Stimulated activated naive CD8-positive, alpha-beta T cell treated with anti-CD3 and anti-CD28 coated beads, Interleukin-15, amount 100 ng/mL, for 72 hours (primary cell): ENCODE measurements at regions not wholly inside any gene's neighbourhood (a gene's known extent, or its start where the extent isn't known, plus 50 kb on each side); places are given as distances from the start of the nearest gene placed in this dataset.
A peak's percentile ranks its signal among the peaks of the same experiment; 100 is the strongest.
"Not testable (repeated sequence)": the region's sequence is repeated elsewhere in the genome, so short reads cannot be mapped to it uniquely, and the experiment has no call there.

Experiments
- ATAC-seq: fragments of 150-1000 bp; cut with Tn5 transposase; 2 replicates; pipeline ENCODE4 v1.10.0; 2021; ENCODE audit warnings: mild to moderate bottlenecking, moderate library complexity
- DNase-seq, 2 donors: peaks; one replicate each; pipeline ENCODE4 v3.0.0; 2021 to 2022
- H3K27ac Mint-ChIP-seq, 2 donors: one replicate each; pipeline ENCODE4 v1.8.0; 2022; ENCODE audit warnings: mild to moderate bottlenecking in 2 of 2, mixed read lengths in 2 of 2, moderate library complexity in 2 of 2
- H3K27me3 Mint-ChIP-seq: one replicate; pipeline ENCODE4 v1.8.0; 2022; ENCODE audit warnings: mixed read lengths
- H3K4me1 Mint-ChIP-seq: one replicate; pipeline ENCODE4 v1.8.0; 2022; ENCODE audit warnings: mild to moderate bottlenecking, mixed read lengths
- H3K4me3 Mint-ChIP-seq, 2 donors: one replicate each; pipeline ENCODE4 v1.8.0; 2022; ENCODE audit warnings: mild to moderate bottlenecking in 2 of 2, mixed read lengths in 2 of 2, moderate library complexity in 1 of 2
- H3K9me3 Mint-ChIP-seq, 2 donors: one replicate each; pipeline ENCODE4 v1.8.0; 2022; ENCODE audit warnings: mixed read lengths in 2 of 2

- H3K4me3 Mint-ChIP-seq: no peak overlapping the region
- no peaks in the 10 kb centered on the region for H3K4me1 Mint-ChIP-seq
- H3K27me3 Mint-ChIP-seq: no peaks in the 10 kb centered on the region
- H3K27ac Mint-ChIP-seq: no peak overlapping the region
- no peak for DNase-seq
- no peak for ATAC-seq
- H3K9me3 Mint-ChIP-seq: no peaks in the 10 kb centered on the region
Measured at GRCh38 chr18:70405052-70405451, 116.2 kb downstream of the SOCS6 start.

GRCh38 chr18:70400476-70400875 lies 111.6 kb downstream of the SOCS6 start:
- DNase-seq: no peak
- H3K4me3 Mint-ChIP-seq: no peak overlapping the region
- H3K4me1 Mint-ChIP-seq: no peaks in the 10 kb centered on the region
- H3K27me3 Mint-ChIP-seq: no peaks in the 10 kb centered on the region
- no peak overlapping the region for H3K27ac Mint-ChIP-seq
- H3K9me3 Mint-ChIP-seq: no peaks in the 10 kb centered on the region
- ATAC-seq: no peak

- no peak overlapping the region for H3K4me3 Mint-ChIP-seq
- no peak overlapping the region for H3K27ac Mint-ChIP-seq
- H3K9me3 Mint-ChIP-seq: no peaks in the 10 kb centered on the region
- H3K27me3 Mint-ChIP-seq: no peaks in the 10 kb centered on the region
- DNase-seq (no peak), ATAC-seq (no peak)
- H3K4me1 Mint-ChIP-seq: no peaks in the 10 kb centered on the region
Measured at GRCh38 chr18:70398076-70398475, 109.2 kb downstream of the SOCS6 start.

- H3K4me3 Mint-ChIP-seq: no peak overlapping the region
- DNase-seq (no peak), ATAC-seq (no peak)
- H3K27me3 Mint-ChIP-seq: no peaks in the 10 kb centered on the region
- no peak overlapping the region for H3K27ac Mint-ChIP-seq
- H3K4me1 Mint-ChIP-seq: no peaks in the 10 kb centered on the region
- no peaks in the 10 kb centered on the region for H3K9me3 Mint-ChIP-seq
Measured at GRCh38 chr18:70397259-70397925, 108.5 kb downstream of the SOCS6 start.

GRCh38 chr18:70395771-70396170 lies 106.9 kb downstream of the SOCS6 start:
- not testable (repeated sequence) for DNase-seq, H3K27me3 Mint-ChIP-seq, H3K4me3 Mint-ChIP-seq, H3K9me3 Mint-ChIP-seq, H3K27ac Mint-ChIP-seq, ATAC-seq, H3K4me1 Mint-ChIP-seq

- Mint-ChIP-seq H3K4me1 (no peaks in the 10 kb centered on the region), H3K27me3 (no peaks in the 10 kb centered on the region), H3K27ac (no peak overlapping the region), H3K9me3 (no peaks in the 10 kb centered on the region), H3K4me3 (no peak overlapping the region)
- DNase-seq (no peak), ATAC-seq (no peak)
Measured at GRCh38 chr18:70394672-70395071, 105.8 kb downstream of the SOCS6 start.

GRCh38 chr18:70390371-70391090 lies 101.7 kb downstream of the SOCS6 start:
- Mint-ChIP-seq H3K4me3 (no peak overlapping the region), H3K9me3 (no peaks in the 10 kb centered on the region), H3K27me3 (no peaks in the 10 kb centered on the region), H3K4me1 (no peaks in the 10 kb centered on the region), H3K27ac (no peak overlapping the region)
- no peak for DNase-seq
- no peak for ATAC-seq

GRCh38 chr18:70389036-70389435 lies 100.2 kb downstream of the SOCS6 start:
- not testable (repeated sequence) for ATAC-seq, H3K4me3 Mint-ChIP-seq, H3K27me3 Mint-ChIP-seq, H3K27ac Mint-ChIP-seq, H3K9me3 Mint-ChIP-seq, DNase-seq, H3K4me1 Mint-ChIP-seq

- no peaks in the 10 kb centered on the region for H3K9me3 Mint-ChIP-seq
- no peak for DNase-seq
- H3K27ac Mint-ChIP-seq: no peak overlapping the region
- H3K4me3 Mint-ChIP-seq: no peak overlapping the region
- peaks cover 5% of the 10 kb centered on the region for H3K4me1 Mint-ChIP-seq
- H3K27me3 Mint-ChIP-seq: no peaks in the 10 kb centered on the region
- no peak for ATAC-seq
Measured at GRCh38 chr18:70387027-70387426, 98.2 kb downstream of the SOCS6 start.

GRCh38 chr18:70386582-70386981 lies 97.7 kb downstream of the SOCS6 start:
- Mint-ChIP-seq H3K4me1 (peaks cover 5% of the 10 kb centered on the region), H3K4me3 (no peak overlapping the region), H3K9me3 (no peaks in the 10 kb centered on the region), H3K27ac (no peak overlapping the region), H3K27me3 (no peaks in the 10 kb centered on the region)
- ATAC-seq (no peak), DNase-seq (no peak)

GRCh38 chr18:70385474-70385873 lies 96.6 kb downstream of the SOCS6 start:
- no peak for DNase-seq
- H3K4me1 Mint-ChIP-seq: peaks cover 5% of the 10 kb centered on the region
- no peak for ATAC-seq
- no peak overlapping the region for H3K27ac Mint-ChIP-seq
- H3K4me3 Mint-ChIP-seq: no peak overlapping the region
- H3K9me3 Mint-ChIP-seq: no peaks in the 10 kb centered on the region
- H3K27me3 Mint-ChIP-seq: no peaks in the 10 kb centered on the region

- Mint-ChIP-seq H3K27ac (no peak overlapping the region), H3K4me3 (no peak overlapping the region), H3K27me3 (no peaks in the 10 kb centered on the region), H3K4me1 (peaks cover 5% of the 10 kb centered on the region), H3K9me3 (no peaks in the 10 kb centered on the region)
- ATAC-seq: no peak
- no peak for DNase-seq
Measured at GRCh38 chr18:70384181-70384790, 95.4 kb downstream of the SOCS6 start.

GRCh38 chr18:70382992-70383717 lies 94.3 kb downstream of the SOCS6 start:
- DNase-seq (no peak), ATAC-seq (no peak)
- H3K27ac Mint-ChIP-seq: no peak overlapping the region
- H3K4me3 Mint-ChIP-seq: no peak overlapping the region
- no peaks in the 10 kb centered on the region for H3K9me3 Mint-ChIP-seq
- H3K4me1 Mint-ChIP-seq: peaks cover 5% of the 10 kb centered on the region
- H3K27me3 Mint-ChIP-seq: no peaks in the 10 kb centered on the region

- no peak overlapping the region for H3K27ac Mint-ChIP-seq
- no peaks in the 10 kb centered on the region for H3K9me3 Mint-ChIP-seq
- peaks cover 5% of the 10 kb centered on the region for H3K4me1 Mint-ChIP-seq
- H3K27me3 Mint-ChIP-seq: no peaks in the 10 kb centered on the region
- DNase-seq (no peak), ATAC-seq (no peak)
- H3K4me3 Mint-ChIP-seq: no peak overlapping the region
Measured at GRCh38 chr18:70382017-70382416, 93.2 kb downstream of the SOCS6 start.

GRCh38 chr18:70380915-70381896 lies 92.4 kb downstream of the SOCS6 start:
- Mint-ChIP-seq H3K4me3 (no peak overlapping the region), H3K9me3 (peaks cover 0 to 3% of the 10 kb centered on the region in 2 donors), H3K4me1 (peaks cover 5% of the 10 kb centered on the region), H3K27me3 (no peaks in the 10 kb centered on the region), H3K27ac (peak overlapping the region in 1 of 2 donors; percentile 44)
- no peak for ATAC-seq
- DNase-seq: no peak
